Testis (tissue), 2 donors: ENCODE measurements at regions not wholly inside any gene's neighbourhood (a gene's known extent, or its start where the extent isn't known, plus 50 kb on each side); places are given as distances from the start of the nearest gene placed in this dataset.
"Not testable (repeated sequence)": the region's sequence is repeated elsewhere in the genome, so short reads cannot be mapped to it uniquely, and the experiment has no call there.

Experiments used
- CTCF ChIP-seq, 3 experiments: fragments of 450-650 bp in 2 of 3; fragments of 200-600 bp in 1 of 3; sonication (generic) in 1 of 3; IDR thresholded peaks; one replicate each; pipeline ENCODE4 v1.5.1; 2016 to 2019; ENCODE audit warnings: antibody characterized with exemption in 3 of 3, mild to moderate bottlenecking in 2 of 3, moderate library complexity in 1 of 3
- POLR2A ChIP-seq: fragments of 450-650 bp; IDR thresholded peaks from one replicate; pipeline ENCODE4 v1.6.1; 2017; ENCODE audit warnings: antibody characterized with exemption, mild to moderate bottlenecking, moderate library complexity

- not testable (repeated sequence) for TF ChIP-seq CTCF (IDR thresholded peaks at IDR 0.05); POLR2A
These were observed 62.5 kb upstream of the HSPB3 start for GRCh38 chr5:54393007-54393406.
